GM12878 (cell line): ENCODE measurements at regions not wholly inside any gene's neighbourhood (a gene's known extent, or its start where the extent isn't known, plus 50 kb on each side); places are given as distances from the start of the nearest gene placed in this dataset.

Experiments used
- ATAC-seq: fragments of 200-7000 bp; cut with Tn5 transposase; 3 replicates; pipeline ENCODE4 v1.9.1; 2020; ENCODE audit warnings: mild to moderate bottlenecking, moderate library complexity
- BruUV-seq: library from RNA; stranded (reverse); fragments of 400-500 nt; replicated peaks from 2 replicates; lab custom pipeline; 2021; lab: Mats Ljungman, UMichigan
- CTCF ChIA-PET: fragments of 300-600 bp; sonication (Branson Sonifier 250); formaldehyde crosslinking; extraction: SDS; loops from one replicate; lab custom pipeline; 2021; ENCODE audit warnings: inconsistent platforms; lab: Yijun Ruan, JAX
- POLR2A ChIA-PET: fragments of 350-600 bp; formaldehyde crosslinking; extraction: SDS; loops from one replicate; lab custom pipeline; 2021; ENCODE audit warnings: inconsistent platforms; lab: Charles Lee
- RAD21 ChIA-PET: fragments of 300-600 bp; sonication (Branson Sonifier 250); formaldehyde crosslinking; loops from one replicate; lab custom pipeline; 2023; ENCODE audit warnings: antibody characterized with exemption; ENCODE audit not compliant: unreplicated experiment; lab: Charles Lee
- SMC1A ChIA-PET: fragments of 300-600 bp; sonication (Branson Sonifier 250); formaldehyde crosslinking; loops from one replicate; lab custom pipeline; 2023; ENCODE audit not compliant: unreplicated experiment, uncharacterized antibody; lab: Charles Lee
- DNase-seq: peaks from one replicate; pipeline ENCODE4 v3.0.0-alpha.2; 2011; ENCODE audit warnings: low read depth, low spot score
- FAIRE-seq: peaks from 3 replicates; lab custom pipeline; 2011; peaks lifted over from hg19 to GRCh38; lab: Jason Lieb, UNC
- H2AFZ ChIP-seq: 2 replicates; pipeline ENCODE4 v1.6.0; 2011; ENCODE audit warnings: low read depth, low read length, control low read depth; ENCODE audit not compliant: control insufficient read depth
- H3K27ac ChIP-seq: 2 replicates; pipeline ENCODE4 v1.5.1; 2011; ENCODE audit warnings: control low read depth; ENCODE audit not compliant: control insufficient read depth, insufficient read depth
- H3K27me3 ChIP-seq, 2 experiments: replicated peaks in 1 of 2; 2 replicates each; pipeline versions ENCODE4 v1.6.0 to v1.6.1; 2011; ENCODE audit warnings: low read length in 1 of 2; ENCODE audit not compliant: control insufficient read depth in 2 of 2, insufficient read depth in 2 of 2
- H3K36me3 ChIP-seq, 2 experiments: 2 replicates each; pipeline ENCODE4 v1.5.1; 2011; ENCODE audit warnings: low read length in 1 of 2; ENCODE audit not compliant: control insufficient read depth in 2 of 2, insufficient read depth in 2 of 2
- H3K4me1 ChIP-seq: 2 replicates; pipeline ENCODE4 v1.6.1; 2011; ENCODE audit warnings: mild to moderate bottlenecking, low read length, moderate library complexity, mixed read lengths; ENCODE audit not compliant: control insufficient read depth, insufficient read depth
- H3K4me2 ChIP-seq: 2 replicates; pipeline ENCODE4 v1.6.0; 2011; ENCODE audit warnings: control low read depth; ENCODE audit not compliant: control insufficient read depth, insufficient read depth
- H3K4me3 ChIP-seq: fragments of 200-600 bp; sonication (generic); 2 replicates; pipeline ENCODE4 v1.5.1; 2016
- H3K79me2 ChIP-seq: 2 replicates; pipeline ENCODE4 v1.6.0; 2011; ENCODE audit warnings: low read length; ENCODE audit not compliant: control insufficient read depth, insufficient read depth
- H3K9ac ChIP-seq: 2 replicates; pipeline ENCODE4 v1.8.0; 2011; ENCODE audit warnings: low read length, control low read depth, mixed read lengths; ENCODE audit not compliant: control insufficient read depth, insufficient read depth
- H3K9me3 ChIP-seq: replicated peaks from 3 replicates; pipeline ENCODE4 v1.5.1; 2011; ENCODE audit warnings: mild to moderate bottlenecking, low read length; ENCODE audit not compliant: control insufficient read depth, insufficient read depth
- H4K20me1 ChIP-seq: 2 replicates; pipeline ENCODE4 v1.6.0; 2011; ENCODE audit not compliant: control insufficient read depth, insufficient read depth
- ATF2 ChIP-seq: IDR thresholded peaks from 2 replicates; pipeline ENCODE4 v1.6.1; 2012; ENCODE audit warnings: low read length, inconsistent platforms
- BCL11A ChIP-seq: IDR thresholded peaks from 2 replicates; pipeline ENCODE4 v1.6.1; 2011; ENCODE audit warnings: low read depth, low read length
- BRCA1 ChIP-seq: IDR thresholded peaks from 2 replicates; pipeline ENCODE4 v1.6.1; 2011; ENCODE audit warnings: low read depth, low read length, improper control_type of control experiment
- HCFC1 ChIP-seq: fragments of 150-350 bp; IDR thresholded peaks from 2 replicates; pipeline ENCODE4 v1.6.1; 2014; ENCODE audit warnings: low read length
- HDAC6 ChIP-seq: fragments of 200-600 bp; sonication (generic); IDR thresholded peaks from one replicate; pipeline ENCODE4 v1.8.0; 2017; ENCODE audit warnings: antibody characterized with exemption; ENCODE audit not compliant: unreplicated experiment
- NFYA ChIP-seq: IDR thresholded peaks from 2 replicates; pipeline ENCODE4 v1.6.1; 2011; ENCODE audit warnings: low read depth, mild to moderate bottlenecking, low read length, improper control_type of control experiment, borderline replicate concordance
- NRF1 ChIP-seq: conservative IDR thresholded peaks from 2 replicates; pipeline ENCODE4 v1.6.1; 2011; ENCODE audit warnings: mild to moderate bottlenecking, low read depth, low read length, improper control_type of control experiment
- PBX3 ChIP-seq: IDR thresholded peaks from 2 replicates; pipeline ENCODE4 v1.6.1; 2011; ENCODE audit warnings: mild to moderate bottlenecking, low read depth, low read length, moderate library complexity; ENCODE audit not compliant: insufficient replicate concordance
- PKNOX1 ChIP-seq: fragments of 450-650 bp; IDR thresholded peaks from 2 replicates; pipeline ENCODE4 v1.6.1; 2016; ENCODE audit warnings: mild to moderate bottlenecking
- PML ChIP-seq: IDR thresholded peaks from 2 replicates; pipeline ENCODE4 v1.6.1; 2012; ENCODE audit warnings: low read length, inconsistent platforms
- RBBP5 ChIP-seq: fragments of 200-600 bp; sonication (generic); conservative IDR thresholded peaks from 2 replicates; pipeline ENCODE4 v1.6.1; 2016
- RUNX3 ChIP-seq: IDR thresholded peaks from 2 replicates; pipeline ENCODE4 v1.6.1; 2012; ENCODE audit warnings: low read length, inconsistent platforms
- SREBF2 ChIP-seq: IDR thresholded peaks from 2 replicates; pipeline ENCODE4 v1.6.1; 2012; ENCODE audit warnings: mild to moderate bottlenecking, low read length
- STAT1 ChIP-seq: fragments of 450-650 bp; conservative IDR thresholded peaks from 2 replicates; pipeline ENCODE4 v1.6.1; 2014; ENCODE audit warnings: antibody characterized with exemption, mild to moderate bottlenecking
- TCF7 ChIP-seq: IDR thresholded peaks from 2 replicates; pipeline ENCODE4 v1.6.1; 2014; ENCODE audit warnings: antibody characterized with exemption, borderline replicate concordance
- ZNF592 ChIP-seq: fragments of 450-650 bp; IDR thresholded peaks from 2 replicates; pipeline ENCODE4 v1.6.1; 2017; ENCODE audit warnings: mild to moderate bottlenecking, moderate library complexity
- WGBS: methylation state at CpG from one replicate; pipeline ENCODE4 v1.1.6; 2016; ENCODE audit warnings: low lambda C conversion rate; ENCODE audit not compliant: insufficient replicate concordance, insufficient coverage; ENCODE audit errors: missing lambda C conversion rate; 5-methylcytosine and 5-hydroxymethylcytosine counted together
- in situ Hi-C: fragments of 300-500 bp; cut with MboI; formaldehyde crosslinking; loops from 9 replicates; pipeline ENCODE4 v1.14.3; 2018; ENCODE audit warnings: mixed read lengths
- intact Hi-C: fragments of 100-400 bp; cut with micrococcal nuclease; formaldehyde crosslinking; loops from one replicate; pipeline ENCODE4 v1.14.2; 2022; ENCODE audit not compliant: unreplicated experiment
- TF ChIP-seq, protein P1 (sequence below): fragments of 450-650 bp; conservative IDR thresholded peaks from 2 replicates; pipeline ENCODE4 v1.6.1; 2017; ENCODE audit warnings: mild to moderate bottlenecking, moderate library complexity

GRCh38 chr6:139538366-139538765, 163.9 kb upstream of the CITED2 start:
- no peak for ATAC-seq
- RAD21 ChIA-PET: no interaction called here
- H2AFZ ChIP-seq: no peak overlapping the region
- peaks cover 15% of the 10 kb centered on the region for H3K4me1 ChIP-seq
- H4K20me1 ChIP-seq: no peaks in the 10 kb centered on the region
- POLR2A ChIA-PET: no interaction called here
- SMC1A ChIA-PET: interaction anchor here (0.8 to 1.5 kb wide), 5 partner anchors 9 to 168 kb away, joined by 3 to 4 read pairs (median 3); no protein-coding TSS in a partner anchor
- no peak overlapping the region for H3K4me2 ChIP-seq
- no peaks in the 10 kb centered on the region for H3K79me2 ChIP-seq
- FAIRE-seq: no peak
- DNase-seq: no peak
- in situ Hi-C loops (no loop called here), intact Hi-C loops (no loop called here)
- 99% methylated on average over 7 of the region's 7 CpGs for WGBS
- no TSS peak for BruUV-seq
- no peak overlapping the region for H3K4me3 ChIP-seq
- no peaks in the 10 kb centered on the region for H3K36me3 ChIP-seq
- H3K9ac ChIP-seq: no peak overlapping the region
- H3K27ac ChIP-seq: no peak overlapping the region
- H3K27me3 ChIP-seq: no peaks in the 10 kb centered on the region
- CTCF ChIA-PET: interaction anchor here (1.2 kb wide), 1 partner anchor 174 kb away, joined by 3 read pairs; no protein-coding TSS in a partner anchor
- no peaks in the 10 kb centered on the region for H3K9me3 ChIP-seq
- TF ChIP-seq BCL11A: no peak
- no peak for TF ChIP-seq SREBF2
- TF ChIP-seq STAT1: no peak
- TF ChIP-seq HCFC1: no peak
- no peak for TF ChIP-seq RBBP5
- TF ChIP-seq ATF2: no peak
- TF ChIP-seq TCF7: no peak
- TF ChIP-seq NFYA: no peak
- no peak for TF ChIP-seq NRF1
- TF ChIP-seq BRCA1: no peak
- TF ChIP-seq PML: no peak
- TF ChIP-seq PKNOX1: no peak
- TF ChIP-seq, protein P1, sequence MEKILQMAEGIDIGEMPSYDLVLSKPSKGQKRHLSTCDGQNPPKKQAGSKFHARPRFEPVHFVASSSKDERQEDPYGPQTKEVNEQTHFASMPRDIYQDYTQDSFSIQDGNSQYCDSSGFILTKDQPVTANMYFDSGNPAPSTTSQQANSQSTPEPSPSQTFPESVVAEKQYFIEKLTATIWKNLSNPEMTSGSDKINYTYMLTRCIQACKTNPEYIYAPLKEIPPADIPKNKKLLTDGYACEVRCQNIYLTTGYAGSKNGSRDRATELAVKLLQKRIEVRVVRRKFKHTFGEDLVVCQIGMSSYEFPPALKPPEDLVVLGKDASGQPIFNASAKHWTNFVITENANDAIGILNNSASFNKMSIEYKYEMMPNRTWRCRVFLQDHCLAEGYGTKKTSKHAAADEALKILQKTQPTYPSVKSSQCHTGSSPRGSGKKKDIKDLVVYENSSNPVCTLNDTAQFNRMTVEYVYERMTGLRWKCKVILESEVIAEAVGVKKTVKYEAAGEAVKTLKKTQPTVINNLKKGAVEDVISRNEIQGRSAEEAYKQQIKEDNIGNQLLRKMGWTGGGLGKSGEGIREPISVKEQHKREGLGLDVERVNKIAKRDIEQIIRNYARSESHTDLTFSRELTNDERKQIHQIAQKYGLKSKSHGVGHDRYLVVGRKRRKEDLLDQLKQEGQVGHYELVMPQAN: no peak
- no peak for TF ChIP-seq ZNF592
- TF ChIP-seq PBX3: no peak
- TF ChIP-seq RUNX3: no peak
- TF ChIP-seq HDAC6: no peak
